ENCODE measurements at regions not wholly inside any gene's neighbourhood (a gene's known extent, or its start where the extent isn't known, plus 50 kb on each side); places are given as distances from the start of the nearest gene placed in this dataset.

DNA sequence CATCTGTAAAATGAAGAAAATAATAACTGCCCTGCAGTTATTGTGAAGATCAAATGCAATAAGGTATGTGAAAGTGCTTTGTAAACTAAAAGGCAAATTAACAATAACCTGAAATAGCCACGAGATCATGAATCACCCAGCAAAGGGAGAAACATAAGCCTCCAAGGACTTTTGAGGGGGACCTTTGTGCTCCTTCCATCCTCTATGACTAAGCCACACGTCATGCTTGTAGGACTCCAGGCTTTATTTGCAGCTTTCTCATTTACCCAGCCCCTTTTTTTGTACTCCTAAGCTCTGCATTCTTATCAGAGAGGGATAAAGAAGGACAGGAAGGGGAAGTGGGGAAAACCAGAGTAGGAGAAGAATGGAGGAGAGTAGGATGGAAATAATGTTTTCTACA is 115.1 kb downstream of the PROX1 start:
- no peak overlapping the region for H3K4me3 ChIP-seq
- no peaks in the 10 kb centered on the region for H3K36me3 Mint-ChIP-seq (ENCODE audit: low read depth)
- H3K36me3 ChIP-seq (ENCODE audit: insufficient read depth): no peaks in the 10 kb centered on the region
- peaks cover 13% of the 10 kb centered on the region; the same call in 2 of the 3 replicates for H3K4me1 Mint-ChIP-seq
- no peaks in the 10 kb centered on the region for H3K79me2 ChIP-seq (replicated peaks; ENCODE audit: insufficient read depth)
- no peak overlapping the region for H3K4me3 Mint-ChIP-seq
- no peaks in the 10 kb centered on the region for H3K27me3 ChIP-seq (ENCODE audit: insufficient read depth)
- no peaks in the 10 kb centered on the region; the same call in 2 of the 3 replicates for H3K9me3 Mint-ChIP-seq
- H3K4me1 ChIP-seq (ENCODE audit: insufficient read depth): peaks cover 1% of the 10 kb centered on the region; the same call in 1 of the 2 replicates
- no peak for TF ChIP-seq ZNF114 (CRISPR knock-in tag; IDR thresholded peaks at IDR 0.05)
- TF ChIP-seq, protein P1, sequence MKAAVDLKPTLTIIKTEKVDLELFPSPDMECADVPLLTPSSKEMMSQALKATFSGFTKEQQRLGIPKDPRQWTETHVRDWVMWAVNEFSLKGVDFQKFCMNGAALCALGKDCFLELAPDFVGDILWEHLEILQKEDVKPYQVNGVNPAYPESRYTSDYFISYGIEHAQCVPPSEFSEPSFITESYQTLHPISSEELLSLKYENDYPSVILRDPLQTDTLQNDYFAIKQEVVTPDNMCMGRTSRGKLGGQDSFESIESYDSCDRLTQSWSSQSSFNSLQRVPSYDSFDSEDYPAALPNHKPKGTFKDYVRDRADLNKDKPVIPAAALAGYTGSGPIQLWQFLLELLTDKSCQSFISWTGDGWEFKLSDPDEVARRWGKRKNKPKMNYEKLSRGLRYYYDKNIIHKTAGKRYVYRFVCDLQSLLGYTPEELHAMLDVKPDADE (IDR thresholded peaks at IDR 0.05): no peak
- TF ChIP-seq, protein P2, sequence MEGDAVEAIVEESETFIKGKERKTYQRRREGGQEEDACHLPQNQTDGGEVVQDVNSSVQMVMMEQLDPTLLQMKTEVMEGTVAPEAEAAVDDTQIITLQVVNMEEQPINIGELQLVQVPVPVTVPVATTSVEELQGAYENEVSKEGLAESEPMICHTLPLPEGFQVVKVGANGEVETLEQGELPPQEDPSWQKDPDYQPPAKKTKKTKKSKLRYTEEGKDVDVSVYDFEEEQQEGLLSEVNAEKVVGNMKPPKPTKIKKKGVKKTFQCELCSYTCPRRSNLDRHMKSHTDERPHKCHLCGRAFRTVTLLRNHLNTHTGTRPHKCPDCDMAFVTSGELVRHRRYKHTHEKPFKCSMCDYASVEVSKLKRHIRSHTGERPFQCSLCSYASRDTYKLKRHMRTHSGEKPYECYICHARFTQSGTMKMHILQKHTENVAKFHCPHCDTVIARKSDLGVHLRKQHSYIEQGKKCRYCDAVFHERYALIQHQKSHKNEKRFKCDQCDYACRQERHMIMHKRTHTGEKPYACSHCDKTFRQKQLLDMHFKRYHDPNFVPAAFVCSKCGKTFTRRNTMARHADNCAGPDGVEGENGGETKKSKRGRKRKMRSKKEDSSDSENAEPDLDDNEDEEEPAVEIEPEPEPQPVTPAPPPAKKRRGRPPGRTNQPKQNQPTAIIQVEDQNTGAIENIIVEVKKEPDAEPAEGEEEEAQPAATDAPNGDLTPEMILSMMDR (conservative IDR thresholded peaks at IDR 0.05; ENCODE audit: low read depth in 2 of 2): no peak
- TF ChIP-seq POLR2AphosphoS5 (IDR thresholded peaks at IDR 0.05; ENCODE audit: low read depth): no peak
- no peak for TF ChIP-seq NANOG (IDR thresholded peaks at IDR 0.05; ENCODE audit: borderline replicate concordance)
- no peak for TF ChIP-seq JUNB (IDR thresholded peaks at IDR 0.05; ENCODE audit: unreplicated experiment)
- TF ChIP-seq, protein P3, sequence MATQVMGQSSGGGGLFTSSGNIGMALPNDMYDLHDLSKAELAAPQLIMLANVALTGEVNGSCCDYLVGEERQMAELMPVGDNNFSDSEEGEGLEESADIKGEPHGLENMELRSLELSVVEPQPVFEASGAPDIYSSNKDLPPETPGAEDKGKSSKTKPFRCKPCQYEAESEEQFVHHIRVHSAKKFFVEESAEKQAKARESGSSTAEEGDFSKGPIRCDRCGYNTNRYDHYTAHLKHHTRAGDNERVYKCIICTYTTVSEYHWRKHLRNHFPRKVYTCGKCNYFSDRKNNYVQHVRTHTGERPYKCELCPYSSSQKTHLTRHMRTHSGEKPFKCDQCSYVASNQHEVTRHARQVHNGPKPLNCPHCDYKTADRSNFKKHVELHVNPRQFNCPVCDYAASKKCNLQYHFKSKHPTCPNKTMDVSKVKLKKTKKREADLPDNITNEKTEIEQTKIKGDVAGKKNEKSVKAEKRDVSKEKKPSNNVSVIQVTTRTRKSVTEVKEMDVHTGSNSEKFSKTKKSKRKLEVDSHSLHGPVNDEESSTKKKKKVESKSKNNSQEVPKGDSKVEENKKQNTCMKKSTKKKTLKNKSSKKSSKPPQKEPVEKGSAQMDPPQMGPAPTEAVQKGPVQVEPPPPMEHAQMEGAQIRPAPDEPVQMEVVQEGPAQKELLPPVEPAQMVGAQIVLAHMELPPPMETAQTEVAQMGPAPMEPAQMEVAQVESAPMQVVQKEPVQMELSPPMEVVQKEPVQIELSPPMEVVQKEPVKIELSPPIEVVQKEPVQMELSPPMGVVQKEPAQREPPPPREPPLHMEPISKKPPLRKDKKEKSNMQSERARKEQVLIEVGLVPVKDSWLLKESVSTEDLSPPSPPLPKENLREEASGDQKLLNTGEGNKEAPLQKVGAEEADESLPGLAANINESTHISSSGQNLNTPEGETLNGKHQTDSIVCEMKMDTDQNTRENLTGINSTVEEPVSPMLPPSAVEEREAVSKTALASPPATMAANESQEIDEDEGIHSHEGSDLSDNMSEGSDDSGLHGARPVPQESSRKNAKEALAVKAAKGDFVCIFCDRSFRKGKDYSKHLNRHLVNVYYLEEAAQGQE (IDR thresholded peaks at IDR 0.05; ENCODE audit: unreplicated experiment): no peak
- TF ChIP-seq EZH2phosphoT487 (IDR thresholded peaks at IDR 0.05; ENCODE audit: unreplicated experiment): no peak
- TF ChIP-seq CREB1 (CRISPR knock-in tag; IDR thresholded peaks at IDR 0.05; ENCODE audit: low read depth): no peak
- no peak for TF ChIP-seq STAT1 (IDR thresholded peaks at IDR 0.05; ENCODE audit: unreplicated experiment)
- no peak for TF ChIP-seq ZNF331 (CRISPR knock-in tag; IDR thresholded peaks at IDR 0.05; ENCODE audit: low read depth)
- TF ChIP-seq EZH2 (IDR thresholded peaks at IDR 0.05; ENCODE audit: low read depth, unreplicated experiment): no peak
- TF ChIP-seq, protein P4, sequence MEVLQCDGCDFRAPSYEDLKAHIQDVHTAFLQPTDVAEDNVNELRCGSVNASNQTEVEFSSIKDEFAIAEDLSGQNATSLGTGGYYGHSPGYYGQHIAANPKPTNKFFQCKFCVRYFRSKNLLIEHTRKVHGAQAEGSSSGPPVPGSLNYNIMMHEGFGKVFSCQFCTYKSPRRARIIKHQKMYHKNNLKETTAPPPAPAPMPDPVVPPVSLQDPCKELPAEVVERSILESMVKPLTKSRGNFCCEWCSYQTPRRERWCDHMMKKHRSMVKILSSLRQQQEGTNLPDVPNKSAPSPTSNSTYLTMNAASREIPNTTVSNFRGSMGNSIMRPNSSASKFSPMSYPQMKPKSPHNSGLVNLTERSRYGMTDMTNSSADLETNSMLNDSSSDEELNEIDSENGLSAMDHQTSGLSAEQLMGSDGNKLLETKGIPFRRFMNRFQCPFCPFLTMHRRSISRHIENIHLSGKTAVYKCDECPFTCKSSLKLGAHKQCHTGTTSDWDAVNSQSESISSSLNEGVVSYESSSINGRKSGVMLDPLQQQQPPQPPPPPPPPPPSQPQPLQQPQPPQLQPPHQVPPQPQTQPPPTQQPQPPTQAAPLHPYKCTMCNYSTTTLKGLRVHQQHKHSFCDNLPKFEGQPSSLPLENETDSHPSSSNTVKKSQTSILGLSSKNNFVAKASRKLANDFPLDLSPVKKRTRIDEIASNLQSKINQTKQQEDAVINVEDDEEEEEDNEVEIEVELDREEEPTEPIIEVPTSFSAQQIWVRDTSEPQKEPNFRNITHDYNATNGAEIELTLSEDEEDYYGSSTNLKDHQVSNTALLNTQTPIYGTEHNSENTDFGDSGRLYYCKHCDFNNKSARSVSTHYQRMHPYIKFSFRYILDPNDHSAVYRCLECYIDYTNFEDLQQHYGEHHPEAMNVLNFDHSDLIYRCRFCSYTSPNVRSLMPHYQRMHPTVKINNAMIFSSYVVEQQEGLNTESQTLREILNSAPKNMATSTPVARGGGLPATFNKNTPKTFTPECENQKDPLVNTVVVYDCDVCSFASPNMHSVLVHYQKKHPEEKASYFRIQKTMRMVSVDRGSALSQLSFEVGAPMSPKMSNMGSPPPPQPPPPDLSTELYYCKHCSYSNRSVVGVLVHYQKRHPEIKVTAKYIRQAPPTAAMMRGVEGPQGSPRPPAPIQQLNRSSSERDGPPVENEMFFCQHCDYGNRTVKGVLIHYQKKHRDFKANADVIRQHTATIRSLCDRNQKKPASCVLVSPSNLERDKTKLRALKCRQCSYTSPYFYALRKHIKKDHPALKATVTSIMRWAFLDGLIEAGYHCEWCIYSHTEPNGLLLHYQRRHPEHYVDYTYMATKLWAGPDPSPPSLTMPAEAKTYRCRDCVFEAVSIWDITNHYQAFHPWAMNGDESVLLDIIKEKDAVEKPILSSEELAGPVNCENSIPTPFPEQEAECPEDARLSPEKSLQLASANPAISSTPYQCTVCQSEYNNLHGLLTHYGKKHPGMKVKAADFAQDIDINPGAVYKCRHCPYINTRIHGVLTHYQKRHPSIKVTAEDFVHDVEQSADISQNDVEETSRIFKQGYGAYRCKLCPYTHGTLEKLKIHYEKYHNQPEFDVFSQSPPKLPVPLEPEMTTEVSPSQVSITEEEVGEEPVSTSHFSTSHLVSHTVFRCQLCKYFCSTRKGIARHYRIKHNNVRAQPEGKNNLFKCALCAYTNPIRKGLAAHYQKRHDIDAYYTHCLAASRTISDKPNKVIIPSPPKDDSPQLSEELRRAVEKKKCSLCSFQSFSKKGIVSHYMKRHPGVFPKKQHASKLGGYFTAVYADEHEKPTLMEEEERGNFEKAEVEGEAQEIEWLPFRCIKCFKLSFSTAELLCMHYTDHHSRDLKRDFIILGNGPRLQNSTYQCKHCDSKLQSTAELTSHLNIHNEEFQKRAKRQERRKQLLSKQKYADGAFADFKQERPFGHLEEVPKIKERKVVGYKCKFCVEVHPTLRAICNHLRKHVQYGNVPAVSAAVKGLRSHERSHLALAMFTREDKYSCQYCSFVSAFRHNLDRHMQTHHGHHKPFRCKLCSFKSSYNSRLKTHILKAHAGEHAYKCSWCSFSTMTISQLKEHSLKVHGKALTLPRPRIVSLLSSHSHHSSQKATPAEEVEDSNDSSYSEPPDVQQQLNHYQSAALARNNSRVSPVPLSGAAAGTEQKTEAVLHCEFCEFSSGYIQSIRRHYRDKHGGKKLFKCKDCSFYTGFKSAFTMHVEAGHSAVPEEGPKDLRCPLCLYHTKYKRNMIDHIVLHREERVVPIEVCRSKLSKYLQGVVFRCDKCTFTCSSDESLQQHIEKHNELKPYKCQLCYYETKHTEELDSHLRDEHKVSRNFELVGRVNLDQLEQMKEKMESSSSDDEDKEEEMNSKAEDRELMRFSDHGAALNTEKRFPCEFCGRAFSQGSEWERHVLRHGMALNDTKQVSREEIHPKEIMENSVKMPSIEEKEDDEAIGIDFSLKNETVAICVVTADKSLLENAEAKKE (CRISPR knock-in tag; IDR thresholded peaks at IDR 0.05): no peak
- no peaks in the 10 kb centered on the region for H3F3A ChIP-seq (replicated peaks; ENCODE audit: low read depth)
- H4K20me1 ChIP-seq (replicated peaks; ENCODE audit: insufficient read depth): no peaks in the 10 kb centered on the region
- H3K27ac Mint-ChIP-seq: no peak overlapping the region
- H3K27me3 Mint-ChIP-seq (ENCODE audit: insufficient read depth, low read depth, poor library complexity): no peaks in the 10 kb centered on the region
- H3K9me2 ChIP-seq (ENCODE audit: insufficient read depth): peaks cover 24% of the 10 kb centered on the region; the same call in 1 of the 2 replicates
- no peak overlapping the region for H3K27ac ChIP-seq (ENCODE audit: low read depth)
- H2AFZ ChIP-seq: 0 out of 2 replicates have a peak overlapping the region, but pooled peaks have one; percentile 9
- no peak overlapping the region for H3K4me2 ChIP-seq
- DNase-seq (ENCODE audit: low spot score): no peak
- ATAC-seq: no peak

Data from GM23338 (cell line).